GM21360 (cell line): ENCODE measurements at regions not wholly inside any gene's neighbourhood (a gene's known extent, or its start where the extent isn't known, plus 50 kb on each side); places are given as distances from the start of the nearest gene placed in this dataset.
"Not testable (repeated sequence)": the region's sequence is repeated elsewhere in the genome, so short reads cannot be mapped to it uniquely, and the experiment has no call there.

ENCODE experiments used
- ATAC-seq: cut with Tn5 transposase; IDR thresholded peaks from one replicate; pipeline ENCODE4 v1.9.1; 2021; ENCODE audit warnings: mild to moderate bottlenecking, moderate library complexity; ENCODE audit not compliant: unreplicated experiment

GRCh38 chr7:35853194-35853593 lies 52.3 kb downstream of the SEPTIN7 start:
- not testable (repeated sequence) for ATAC-seq

GRCh38 chr7:35854311-35854710 lies 53.5 kb downstream of the SEPTIN7 start:
- ATAC-seq, result no peak

- no peak for ATAC-seq
Measured at GRCh38 chr7:35856175-35856574, 55.3 kb downstream of the SEPTIN7 start.

GRCh38 chr7:35860664-35861063 lies 59.8 kb downstream of the SEPTIN7 start:
- ATAC-seq, result no peak

- no peak for ATAC-seq
Measured at GRCh38 chr7:35865287-35865686, 64.4 kb downstream of the SEPTIN7 start.

GRCh38 chr7:35866186-35866585 lies 65.3 kb downstream of the SEPTIN7 start:
- no peak for ATAC-seq

GRCh38 chr7:35869117-35869516 lies 68.3 kb downstream of the SEPTIN7 start:
- not testable (repeated sequence) for ATAC-seq

- no peak for ATAC-seq
Measured at GRCh38 chr7:35869810-35870209, 69.0 kb downstream of the SEPTIN7 start.

GRCh38 chr7:35871856-35872255 lies 71.0 kb downstream of the SEPTIN7 start:
- no peak for ATAC-seq

GRCh38 chr7:35874886-35875285 lies 74.0 kb downstream of the SEPTIN7 start:
- ATAC-seq, result no peak

- no peak for ATAC-seq
Measured at GRCh38 chr7:35875292-35875691, 74.4 kb downstream of the SEPTIN7 start.

- ATAC-seq, result no peak
Measured at GRCh38 chr7:35878351-35878750, 77.5 kb downstream of the SEPTIN7 start.

- not testable (repeated sequence) for ATAC-seq
Measured at GRCh38 chr7:35887430-35887829, 86.6 kb downstream of the SEPTIN7 start.

- no peak for ATAC-seq
Measured at GRCh38 chr7:35889001-35889400, 88.1 kb downstream of the SEPTIN7 start.

GRCh38 chr7:35889870-35890269 lies 89.0 kb downstream of the SEPTIN7 start:
- ATAC-seq, result no peak

GRCh38 chr7:35891004-35891830 lies 90.4 kb downstream of the SEPTIN7 start:
- ATAC-seq, result no peak

- ATAC-seq, result no peak
Measured at GRCh38 chr7:35893649-35894048, 92.8 kb downstream of the SEPTIN7 start.

- no peak for ATAC-seq
Measured at GRCh38 chr7:35894721-35895120, 93.9 kb downstream of the SEPTIN7 start.

GRCh38 chr7:35900651-35901050 lies 99.8 kb downstream of the SEPTIN7 start:
- ATAC-seq, result no peak

GRCh38 chr7:35905555-35905954 lies 104.7 kb downstream of the SEPTIN7 start:
- no peak for ATAC-seq

GRCh38 chr7:35906191-35906908 lies 105.5 kb downstream of the SEPTIN7 start:
- ATAC-seq, result peak; percentile 84
